ENCODE measurements at regions not wholly inside any gene's neighbourhood (a gene's known extent, or its start where the extent isn't known, plus 50 kb on each side); places are given as distances from the start of the nearest gene placed in this dataset.
"Not testable (repeated sequence)": the region's sequence is repeated elsewhere in the genome, so short reads cannot be mapped to it uniquely, and the experiment has no call there.

DNA sequence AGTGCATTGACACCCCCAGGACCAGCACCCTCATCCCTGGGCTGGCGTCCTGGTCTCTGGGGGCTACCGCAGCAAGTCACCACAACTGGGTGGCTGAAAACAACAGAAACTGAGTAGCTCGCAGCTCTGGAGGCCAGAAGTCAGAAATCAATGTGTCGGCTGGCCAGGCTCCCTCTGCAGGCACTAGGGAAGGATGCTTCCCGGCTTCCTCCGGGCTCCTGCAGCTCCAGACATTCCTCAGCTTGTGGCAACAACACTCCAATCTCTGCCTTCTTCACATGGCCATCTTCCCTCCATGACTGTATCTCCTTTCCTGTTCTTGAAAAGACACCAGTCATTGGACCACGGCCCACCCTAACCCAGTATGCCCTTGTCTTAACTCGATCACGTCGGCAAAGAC lies 224.2 kb downstream of the NPHP4 start:
- FAIRE-seq, result no peak
- DNase-seq (ENCODE audit: insufficient read length, low spot score), result no peak

DNA sequence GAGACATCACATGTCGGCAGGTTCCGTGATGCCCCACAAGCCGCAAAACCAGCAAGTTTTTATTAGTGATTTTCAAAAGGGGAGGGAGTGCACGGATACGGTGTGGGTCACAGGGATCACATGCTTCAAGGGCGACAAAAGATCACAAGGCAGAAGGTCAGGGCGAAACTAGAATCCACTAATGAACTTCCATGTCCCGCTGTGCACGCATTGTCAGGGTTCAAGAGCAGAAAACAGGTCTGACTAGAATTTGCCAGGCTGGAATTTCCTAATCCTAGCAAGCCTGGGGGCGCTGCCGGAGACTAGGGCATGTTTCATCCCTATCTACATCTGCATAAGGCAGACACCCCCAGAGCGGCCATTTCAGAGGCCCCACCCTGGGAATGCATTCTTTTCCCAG lies 225.2 kb downstream of the NPHP4 start:
- DNase-seq (ENCODE audit: insufficient read length, low spot score); FAIRE-seq: not testable (repeated sequence)

DNA sequence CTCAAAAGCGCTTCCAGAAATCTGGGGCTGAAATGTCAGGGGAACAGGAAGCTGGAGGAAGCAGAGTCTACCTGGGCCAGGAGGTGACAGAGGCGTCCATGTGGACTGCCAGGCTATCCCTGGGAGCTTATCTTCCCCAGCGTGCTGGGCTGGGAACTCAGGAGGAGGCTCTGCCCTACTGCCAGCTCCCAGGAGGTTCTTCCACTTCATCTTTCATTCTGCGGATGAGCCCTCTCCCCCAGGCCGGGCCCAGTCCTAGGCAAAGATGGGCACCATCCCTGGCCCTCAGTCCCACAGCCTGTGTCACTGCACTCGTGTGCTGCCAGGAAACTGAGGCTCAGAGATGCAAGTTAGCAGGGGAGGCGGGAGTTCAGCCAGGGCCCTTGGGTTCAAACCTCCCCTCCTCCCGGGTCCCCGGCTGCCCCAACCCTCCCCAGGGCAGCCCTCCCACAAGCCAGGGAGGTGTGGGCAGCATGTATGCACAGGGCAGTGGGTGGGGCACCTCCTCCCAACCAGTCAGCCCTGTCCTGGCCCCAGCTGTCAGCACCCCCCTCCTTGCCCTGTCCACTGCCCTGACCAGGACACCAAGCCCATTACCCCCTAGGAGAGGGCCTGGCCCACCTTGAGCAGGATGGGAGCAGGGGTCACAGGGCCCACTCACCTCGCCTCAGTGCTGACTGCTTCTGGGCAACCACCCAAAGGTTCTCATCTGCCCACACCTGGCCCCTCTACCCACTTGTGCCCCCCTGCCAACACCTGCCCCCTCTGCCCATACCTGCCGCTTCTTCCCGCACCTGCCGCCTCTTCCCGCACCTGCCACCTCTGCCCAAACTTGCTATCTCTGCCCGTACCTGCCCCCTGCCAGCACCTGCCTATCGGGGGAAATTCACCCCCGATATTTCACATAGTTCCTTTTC lies 226.0 kb downstream of the NPHP4 start:
- FAIRE-seq (no peak), DNase-seq (ENCODE audit: insufficient read length, low spot score) (no peak)

DNA sequence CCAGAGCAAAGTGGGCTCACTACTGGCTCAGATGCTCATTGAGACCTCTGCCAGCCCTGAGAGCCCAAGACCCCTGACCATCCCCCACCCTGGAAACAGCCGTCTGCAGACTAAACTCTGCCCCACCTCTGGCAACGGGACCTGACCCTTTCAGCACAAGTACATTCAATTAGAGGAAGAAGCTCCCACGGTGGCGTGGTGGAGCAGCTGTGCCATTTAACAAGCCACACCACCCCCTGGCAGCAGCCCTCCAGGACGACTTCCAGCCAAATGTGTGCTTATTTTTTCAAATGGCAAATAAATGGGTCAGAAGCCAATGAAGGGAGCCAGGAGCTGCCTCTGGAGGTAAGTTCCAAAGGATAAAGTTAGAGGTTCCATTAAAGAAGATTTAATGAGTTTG lies 226.7 kb downstream of the NPHP4 start:
- DNase-seq (ENCODE audit: insufficient read length, low spot score), result no peak
- FAIRE-seq, result no peak

DNA sequence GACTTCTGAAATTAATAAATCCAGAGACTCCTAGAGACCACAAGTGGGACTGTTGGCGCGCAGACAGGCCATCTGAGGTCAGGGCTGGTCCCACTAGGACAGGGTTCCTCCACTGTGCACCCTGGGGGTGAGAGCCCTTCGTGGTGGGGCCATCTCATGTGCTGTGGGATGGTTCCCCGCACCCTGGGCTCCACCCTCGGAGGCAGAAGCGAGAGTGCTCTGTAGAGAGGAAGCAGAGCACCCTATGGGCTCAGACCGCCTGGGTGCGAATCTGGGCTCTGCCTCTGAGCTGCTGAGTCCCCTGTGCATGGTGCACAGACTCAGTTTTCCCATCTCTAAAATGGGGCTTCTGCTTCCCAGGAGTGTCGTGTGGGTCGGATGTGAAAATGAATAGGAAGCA lies 227.3 kb downstream of the NPHP4 start:
- FAIRE-seq (no peak), DNase-seq (ENCODE audit: insufficient read length, low spot score) (no peak)

DNA sequence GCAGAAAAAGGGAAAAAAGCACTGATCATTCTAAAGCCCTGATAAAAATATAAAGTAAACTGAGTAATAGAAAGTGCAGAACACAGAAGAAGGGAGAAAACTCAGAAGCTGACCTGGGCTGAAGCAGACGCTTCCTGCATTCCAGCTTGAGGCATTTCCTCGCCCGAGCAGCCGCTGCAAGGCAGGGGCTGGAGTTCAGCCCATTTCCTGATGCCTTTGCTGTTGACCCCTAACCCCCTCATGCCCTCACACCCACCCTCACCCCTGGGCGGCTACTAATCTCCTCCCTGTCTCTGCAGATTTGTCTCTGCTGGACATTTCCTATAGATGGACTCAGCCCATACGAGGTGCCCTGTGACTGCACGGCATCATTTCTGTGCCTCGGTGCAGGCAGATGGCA lies 227.8 kb downstream of the NPHP4 start:
- no peak for FAIRE-seq

DNA sequence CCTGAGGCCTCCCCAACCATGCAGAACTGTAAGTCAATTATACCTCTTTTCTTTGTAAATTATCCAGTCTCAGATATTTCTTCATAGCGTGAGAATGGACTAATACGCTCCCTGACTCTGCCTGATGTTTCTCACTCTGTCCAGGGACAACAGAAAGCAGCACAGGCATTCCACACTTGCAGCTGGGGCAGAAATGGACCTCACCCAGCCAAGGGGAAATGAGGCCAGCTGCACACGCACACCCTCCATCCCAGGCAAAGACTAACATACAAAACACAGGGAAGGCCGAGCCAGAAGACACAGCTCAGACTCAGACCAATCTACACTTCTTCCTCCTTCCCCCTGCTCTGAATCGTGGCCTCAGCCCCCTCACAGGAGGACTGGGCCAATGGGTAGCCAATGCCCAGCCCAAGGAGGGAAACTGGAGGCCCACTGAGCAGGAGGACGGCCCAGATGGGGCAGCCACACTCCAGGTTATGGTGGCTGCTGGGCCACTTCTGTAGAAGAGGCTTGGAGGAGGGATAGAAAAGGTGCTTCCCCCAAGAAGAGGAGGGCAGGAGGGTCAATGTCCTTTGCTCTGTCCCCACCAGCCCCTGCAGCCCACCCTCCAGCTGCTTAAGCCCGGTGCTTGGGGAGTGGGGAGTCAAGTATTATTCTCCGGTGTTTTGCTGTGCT lies 228.4 kb downstream of the NPHP4 start:
- FAIRE-seq, result no peak
- no peak for DNase-seq (ENCODE audit: insufficient read length, low spot score)

More for the DNA sequence above, 227.8 kb downstream of the NPHP4 start:
- no peak for DNase-seq (ENCODE audit: insufficient read length, low spot score)

DNA sequence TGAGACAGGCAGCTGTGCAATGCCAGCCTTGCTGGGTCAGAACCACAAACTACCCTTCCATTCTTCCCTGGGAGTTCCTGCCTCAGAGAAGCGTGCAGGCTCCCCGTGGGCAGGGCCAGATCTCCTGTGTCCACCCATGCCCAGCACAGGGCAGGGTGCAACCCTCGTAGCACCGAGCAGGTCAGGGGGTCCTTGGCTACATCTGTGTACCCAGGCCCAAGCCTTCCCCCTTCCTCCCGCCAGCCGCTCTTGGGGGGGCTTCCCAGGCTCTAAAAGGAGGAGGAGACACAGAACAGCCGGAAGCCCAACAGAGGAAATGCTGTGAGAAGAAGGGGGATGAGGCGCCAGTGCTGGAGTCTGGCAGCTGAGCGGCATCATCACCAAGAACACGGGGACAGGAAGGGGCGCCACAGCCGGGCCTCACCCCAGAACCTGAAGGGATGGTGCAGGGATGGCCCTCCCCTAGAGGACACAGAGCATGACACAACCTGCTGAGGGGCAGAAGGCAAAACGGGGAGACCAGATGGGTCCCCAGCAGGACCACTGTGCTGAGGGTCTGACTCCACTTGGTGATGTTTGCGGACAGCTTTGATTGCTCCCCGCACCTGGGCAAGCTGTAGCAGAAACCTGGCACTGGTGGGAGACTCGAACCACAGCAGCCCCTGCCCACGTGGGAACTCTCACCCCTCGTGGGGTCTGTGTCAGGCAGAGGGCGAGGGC lies 233.2 kb downstream of the NPHP4 start:
- DNase-seq (ENCODE audit: insufficient read length, low spot score) (no peak), FAIRE-seq (no peak)

DNA sequence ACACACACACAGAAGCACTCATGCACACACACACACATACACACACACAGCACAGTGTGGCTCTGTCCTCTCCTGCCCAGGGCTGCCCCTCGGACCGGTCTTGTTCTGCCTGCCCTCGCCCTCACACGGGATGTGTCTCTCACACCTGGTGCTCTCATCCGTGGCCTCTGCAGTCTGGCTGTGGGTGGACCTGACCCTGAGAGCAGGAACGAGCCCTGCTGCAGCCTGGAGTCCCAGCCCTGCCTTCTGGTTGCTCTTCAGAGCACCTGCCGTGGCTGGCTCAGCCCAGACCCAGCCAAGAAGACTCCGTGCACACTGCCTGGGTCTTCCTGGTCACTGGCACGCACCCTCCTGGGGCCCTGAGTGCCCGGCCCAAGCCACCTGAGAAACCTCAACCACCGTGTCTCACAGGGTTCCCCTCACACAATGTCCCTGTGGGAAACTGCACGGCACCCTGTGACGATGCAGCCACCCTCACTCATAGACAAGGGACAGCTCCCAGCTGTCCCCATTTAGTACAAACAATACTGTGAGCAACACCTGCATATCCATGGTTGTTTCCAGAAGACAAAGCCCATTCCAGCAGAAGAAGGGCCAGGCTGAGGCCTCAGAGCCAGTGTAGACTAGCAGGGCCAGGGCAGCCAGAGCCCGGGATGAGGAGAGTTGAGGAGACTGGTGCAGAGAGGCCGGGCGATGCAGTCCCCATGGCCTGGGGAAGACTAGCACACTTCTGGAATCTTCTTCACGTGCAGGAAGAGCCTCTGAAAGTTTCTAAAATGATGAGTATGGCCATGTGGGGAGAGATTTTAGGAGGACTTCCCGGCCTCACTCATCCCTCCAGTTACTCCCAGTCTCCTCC lies 234.0 kb downstream of the NPHP4 start:
- FAIRE-seq (no peak), DNase-seq (ENCODE audit: insufficient read length, low spot score) (no peak)

DNA sequence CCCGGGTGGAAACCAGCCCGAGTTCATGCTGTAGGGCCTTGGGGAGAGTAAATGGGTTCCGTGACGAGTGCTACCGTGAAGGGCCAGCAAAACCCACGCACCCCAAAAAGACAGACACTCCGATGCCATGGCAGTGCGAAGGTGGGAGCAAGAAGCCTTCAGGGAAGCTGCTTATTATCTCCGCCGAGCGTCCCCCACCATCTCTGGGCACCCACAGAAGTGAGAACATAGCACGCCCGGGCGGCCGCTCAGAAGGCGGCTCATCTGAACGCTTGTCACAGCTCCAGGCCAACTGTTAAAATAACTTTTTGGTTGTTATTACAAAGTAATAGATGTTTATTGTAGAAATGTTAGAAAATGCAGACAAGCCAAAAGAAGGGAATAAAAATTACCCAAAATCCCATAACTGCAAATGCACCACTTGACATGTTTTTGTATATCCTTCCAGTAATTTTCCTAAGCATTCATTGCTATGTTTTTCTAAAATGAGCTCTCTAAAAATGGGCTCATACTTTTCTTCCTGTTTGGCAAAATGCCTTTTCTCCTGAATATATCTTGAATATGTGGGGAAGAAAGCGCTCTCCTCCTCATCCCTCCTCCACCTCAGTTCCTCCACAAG lies 234.9 kb downstream of the NPHP4 start:
- no peak for DNase-seq (ENCODE audit: insufficient read length, low spot score)
- no peak for FAIRE-seq

DNA sequence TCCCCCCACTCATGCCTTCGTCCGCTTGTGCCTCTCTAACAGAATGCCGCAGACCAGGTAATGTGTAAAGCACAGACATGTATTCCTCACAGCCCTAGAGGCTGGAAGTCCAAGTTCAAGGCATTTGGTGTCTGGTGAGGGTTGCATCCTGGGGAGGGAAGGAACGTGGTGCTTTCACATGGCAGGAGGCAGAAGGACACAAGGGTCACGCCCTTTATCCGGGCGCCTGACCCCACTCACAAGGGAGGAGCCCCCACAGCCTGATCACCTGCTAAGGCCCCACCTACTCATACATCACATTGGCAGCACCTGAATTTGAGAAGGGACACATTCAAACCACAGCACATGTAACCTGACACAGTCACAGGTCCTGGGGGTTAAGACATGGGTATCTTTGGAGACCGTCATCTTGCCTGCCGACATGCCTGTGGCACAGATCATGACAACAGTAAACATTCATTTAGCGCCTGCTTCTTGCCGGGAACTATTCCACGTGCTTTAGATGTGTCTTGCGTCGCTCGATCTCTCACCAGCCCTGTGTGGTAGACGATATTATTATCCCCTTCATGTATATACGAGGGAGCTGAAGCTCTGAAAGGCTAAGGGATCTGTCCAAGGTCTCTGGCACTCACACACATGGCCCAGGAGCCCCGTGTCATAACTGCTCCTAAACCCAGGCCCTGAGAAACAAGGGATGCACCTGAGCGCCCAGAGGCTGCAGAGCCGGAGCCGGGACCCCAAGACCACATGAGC lies 235.6 kb downstream of the NPHP4 start:
- FAIRE-seq, result no peak
- DNase-seq (ENCODE audit: insufficient read length, low spot score), result no peak

DNA sequence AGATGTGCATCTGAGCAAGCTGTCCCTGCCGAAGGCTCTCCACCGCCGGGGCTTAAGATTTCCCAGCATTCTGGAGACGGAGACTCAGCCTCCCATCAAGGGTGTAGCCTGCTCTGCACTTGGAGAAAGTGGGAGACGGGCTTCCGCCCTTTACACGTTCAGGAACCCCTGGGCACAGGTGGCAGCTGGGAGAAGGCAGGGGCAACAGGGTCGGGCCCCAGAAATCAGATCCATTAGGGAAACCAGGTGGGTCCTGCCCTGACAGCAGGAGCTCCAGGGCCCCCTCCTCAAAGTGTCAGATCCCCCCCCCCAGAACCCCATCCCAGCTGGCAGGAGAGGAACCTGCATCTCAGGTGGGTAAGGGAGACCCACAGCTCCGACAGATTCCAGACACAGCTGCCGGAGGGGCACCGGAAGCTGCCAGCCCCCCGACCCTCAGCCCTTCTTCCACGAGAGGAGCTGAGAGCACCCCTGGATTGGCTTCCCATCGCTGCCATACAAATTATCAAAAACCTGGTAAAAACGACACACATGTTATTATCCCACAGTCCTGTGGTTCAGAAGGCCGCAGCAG lies 236.6 kb downstream of the NPHP4 start:
- no peak for FAIRE-seq
- DNase-seq (ENCODE audit: insufficient read length, low spot score), result no peak

DNA sequence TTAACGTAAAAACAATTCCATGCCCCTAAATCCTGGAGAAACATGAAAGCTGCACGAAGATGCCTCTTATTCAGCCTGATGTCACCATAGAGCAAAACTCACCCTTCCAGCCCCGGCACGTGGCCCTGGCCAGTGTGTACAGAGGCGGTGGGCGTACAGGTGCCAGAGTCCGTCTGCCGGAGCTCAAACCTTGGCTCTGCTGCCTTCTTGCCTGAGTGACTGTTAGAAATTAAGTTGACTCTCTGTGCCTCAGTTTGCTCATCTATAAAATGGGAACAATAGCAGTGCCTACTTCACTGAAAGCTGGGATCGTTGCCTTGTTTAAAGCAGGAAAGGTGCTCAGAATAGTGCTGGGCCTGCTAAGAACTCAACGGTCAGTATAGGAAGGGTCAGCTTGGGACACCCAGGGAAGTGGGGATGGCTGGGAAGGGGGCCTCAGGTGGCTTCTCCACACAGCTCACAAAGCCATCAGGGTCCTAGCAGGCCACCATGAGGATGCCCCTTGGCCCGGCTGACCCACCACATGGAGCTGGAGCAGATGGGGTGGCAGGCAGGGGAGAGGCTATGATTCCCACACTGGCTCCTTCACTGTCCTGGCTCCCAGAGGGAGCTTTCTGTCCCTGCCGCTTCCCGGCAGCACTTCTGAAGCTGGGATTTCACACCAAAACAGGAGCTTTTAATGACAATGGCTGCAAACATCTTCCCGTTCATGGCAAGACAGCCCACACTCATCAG lies 237.2 kb downstream of the NPHP4 start:
- DNase-seq (ENCODE audit: insufficient read length, low spot score), result no peak
- FAIRE-seq, result no peak

DNA sequence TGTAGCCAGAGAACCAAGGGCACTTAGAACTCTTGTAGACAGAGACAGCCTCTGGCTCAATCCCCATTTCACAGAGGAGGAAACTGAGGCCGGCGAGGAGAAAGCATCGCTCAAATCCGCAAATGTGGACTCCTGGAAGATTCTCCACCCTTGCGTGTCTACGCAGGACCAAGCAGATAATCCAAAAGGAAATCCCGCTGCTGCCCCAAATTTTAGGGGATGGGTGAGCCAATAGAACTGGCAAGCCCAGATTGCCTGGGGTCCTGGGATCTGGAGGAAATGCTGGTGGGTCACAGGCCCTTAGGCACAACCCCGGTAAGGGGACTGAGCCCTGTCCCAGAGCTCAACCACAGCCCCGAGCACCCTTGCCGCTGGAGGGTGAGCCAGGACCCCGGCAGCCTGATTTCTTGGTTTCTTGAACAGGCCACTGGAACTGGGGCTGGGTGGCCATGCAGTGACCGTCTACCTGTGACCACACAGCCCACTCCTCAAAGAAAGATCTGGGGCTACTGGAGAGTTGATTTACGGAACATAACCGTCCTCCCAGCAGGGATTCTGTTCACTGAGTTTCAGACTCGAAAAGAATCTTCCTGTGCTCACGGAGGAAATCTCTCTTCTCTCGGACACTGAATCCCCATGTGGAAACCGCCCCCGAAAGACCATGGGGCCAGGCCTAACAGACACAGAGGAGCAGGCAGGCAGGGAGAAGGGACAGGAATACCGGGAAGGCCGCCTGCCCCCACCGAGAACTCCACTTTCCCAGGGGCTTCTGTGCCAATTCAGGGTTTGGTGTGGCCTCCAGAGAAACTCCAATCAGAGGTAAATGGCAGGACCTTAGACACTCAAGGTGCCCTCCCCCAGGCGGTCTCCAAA lies 238.4 kb downstream of the NPHP4 start:
- DNase-seq (ENCODE audit: insufficient read length, low spot score), result no peak
- no peak for FAIRE-seq

DNA sequence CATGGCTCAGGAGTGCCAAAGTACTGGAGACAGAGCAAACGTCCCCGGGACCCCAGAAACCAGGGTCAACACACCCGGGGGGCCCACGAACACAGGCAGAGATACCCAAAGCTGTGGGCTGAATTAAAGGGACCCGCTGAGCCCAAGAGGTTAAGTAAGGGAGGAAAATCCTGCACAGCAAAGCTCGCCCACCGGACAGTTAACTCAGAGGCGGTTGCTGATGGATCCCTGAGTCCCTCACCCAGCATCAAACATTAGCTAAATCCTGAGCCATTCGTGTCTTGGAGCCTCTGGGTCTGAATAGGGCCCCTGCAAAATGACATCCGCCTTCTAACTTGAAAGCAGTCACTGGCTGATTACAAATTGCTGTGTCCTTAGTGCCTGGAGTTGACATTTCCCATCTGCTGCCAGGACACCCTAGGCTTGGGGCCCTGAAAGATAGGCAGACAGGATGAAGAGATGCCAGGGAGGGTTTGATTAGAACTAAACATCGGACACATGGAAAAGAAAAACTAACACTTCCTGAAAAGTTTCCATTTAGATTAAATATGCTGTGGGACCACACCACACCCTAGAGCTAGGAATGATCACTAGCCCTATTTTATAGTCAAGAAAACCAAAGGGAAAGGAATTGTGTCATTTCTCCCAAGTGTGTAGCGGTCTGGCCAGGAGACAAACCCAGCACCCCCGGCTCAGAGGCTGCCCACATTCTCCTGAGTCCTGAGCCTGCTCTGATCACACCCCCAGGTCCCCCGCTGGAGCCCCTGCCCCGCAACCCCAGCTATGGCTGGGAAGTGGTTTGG lies 239.3 kb downstream of the NPHP4 start:
- DNase-seq (ENCODE audit: insufficient read length, low spot score) (no peak), FAIRE-seq (no peak)

DNA sequence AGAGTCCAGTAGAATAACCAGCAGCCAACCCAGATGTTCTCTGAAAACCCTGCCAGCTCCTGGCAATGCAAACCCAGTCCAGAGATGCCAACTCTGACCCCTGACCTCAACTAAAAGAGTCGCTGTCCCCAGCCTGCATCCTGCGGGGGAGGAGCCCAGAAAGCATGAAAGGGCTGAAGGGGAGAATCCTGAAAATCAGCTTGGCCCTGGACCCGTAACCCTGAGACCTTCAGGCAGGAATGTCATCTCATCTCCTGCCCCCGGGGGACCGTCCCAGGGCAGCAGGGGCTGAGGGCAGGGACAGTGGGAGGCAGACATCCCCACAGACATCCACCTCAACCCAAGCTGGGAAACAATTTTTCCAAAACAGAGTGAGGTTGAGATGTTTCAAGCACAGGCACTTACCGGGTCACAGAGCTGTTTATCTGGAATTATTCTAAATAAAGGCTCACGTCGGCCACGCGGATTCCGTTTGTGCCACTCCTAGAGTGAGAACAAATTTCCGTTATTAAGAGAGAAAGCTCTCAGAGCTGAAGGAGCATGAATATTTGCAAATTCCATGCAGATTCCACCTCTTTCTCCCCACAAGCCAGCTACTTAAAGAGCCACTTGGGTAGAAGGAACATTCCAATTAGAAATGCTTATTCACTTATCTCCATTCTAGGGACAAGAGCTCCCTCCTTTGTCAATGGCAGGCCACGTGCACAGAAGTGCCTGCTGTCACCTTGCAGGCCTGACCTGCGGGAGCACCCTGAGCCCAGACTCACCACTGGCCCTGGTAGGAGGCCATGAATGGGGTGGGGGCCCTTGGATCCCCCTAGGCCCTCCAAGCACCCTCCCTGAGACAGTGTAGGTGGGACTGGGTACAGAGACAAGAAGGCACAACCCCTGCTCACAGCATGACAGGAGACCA lies 240.1 kb downstream of the NPHP4 start:
- FAIRE-seq, result no peak
- DNase-seq (ENCODE audit: insufficient read length, low spot score), result no peak

Data from GM19239 (cell line).